ENCODE measurements at regions not wholly inside any gene's neighbourhood (a gene's known extent, or its start where the extent isn't known, plus 50 kb on each side); places are given as distances from the start of the nearest gene placed in this dataset.

DNA sequence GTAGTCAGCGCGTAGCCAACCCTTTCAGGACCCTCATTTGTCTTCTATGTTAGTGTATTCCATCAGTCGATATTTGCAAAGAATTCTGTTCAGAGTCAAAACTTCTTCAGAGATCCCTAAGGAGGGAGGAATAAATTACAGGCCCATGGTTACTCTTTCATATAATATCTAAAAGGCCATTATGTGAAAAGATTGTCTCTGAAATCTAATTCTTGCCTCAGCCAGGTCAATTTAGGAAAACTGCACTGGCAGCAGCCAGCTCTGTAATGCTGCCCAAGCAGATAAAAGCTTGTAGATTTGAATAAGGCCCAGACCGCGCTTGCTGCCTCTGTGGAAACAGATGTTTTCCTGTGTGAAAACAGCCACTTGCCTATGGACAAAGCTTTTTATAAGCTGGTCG is 379.8 kb downstream of the CNTNAP4 start:
- TF ChIP-seq, protein P1, sequence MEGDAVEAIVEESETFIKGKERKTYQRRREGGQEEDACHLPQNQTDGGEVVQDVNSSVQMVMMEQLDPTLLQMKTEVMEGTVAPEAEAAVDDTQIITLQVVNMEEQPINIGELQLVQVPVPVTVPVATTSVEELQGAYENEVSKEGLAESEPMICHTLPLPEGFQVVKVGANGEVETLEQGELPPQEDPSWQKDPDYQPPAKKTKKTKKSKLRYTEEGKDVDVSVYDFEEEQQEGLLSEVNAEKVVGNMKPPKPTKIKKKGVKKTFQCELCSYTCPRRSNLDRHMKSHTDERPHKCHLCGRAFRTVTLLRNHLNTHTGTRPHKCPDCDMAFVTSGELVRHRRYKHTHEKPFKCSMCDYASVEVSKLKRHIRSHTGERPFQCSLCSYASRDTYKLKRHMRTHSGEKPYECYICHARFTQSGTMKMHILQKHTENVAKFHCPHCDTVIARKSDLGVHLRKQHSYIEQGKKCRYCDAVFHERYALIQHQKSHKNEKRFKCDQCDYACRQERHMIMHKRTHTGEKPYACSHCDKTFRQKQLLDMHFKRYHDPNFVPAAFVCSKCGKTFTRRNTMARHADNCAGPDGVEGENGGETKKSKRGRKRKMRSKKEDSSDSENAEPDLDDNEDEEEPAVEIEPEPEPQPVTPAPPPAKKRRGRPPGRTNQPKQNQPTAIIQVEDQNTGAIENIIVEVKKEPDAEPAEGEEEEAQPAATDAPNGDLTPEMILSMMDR (IDR thresholded peaks at IDR 0.05; ENCODE audit: poor library complexity) = no peak
- TF ChIP-seq EZH2phosphoT487 (IDR thresholded peaks at IDR 0.05; ENCODE audit: low read depth, severe bottlenecking, unreplicated experiment) = no peak

Data from hepatocyte (in vitro differentiated cells).